ENCODE measurements at regions not wholly inside any gene's neighbourhood (a gene's known extent, or its start where the extent isn't known, plus 50 kb on each side); places are given as distances from the start of the nearest gene placed in this dataset.
"Not testable (repeated sequence)": the region's sequence is repeated elsewhere in the genome, so short reads cannot be mapped to it uniquely, and the experiment has no call there.

- Histone ChIP-seq H4K20me1 (ENCODE audit: insufficient read depth, low read length) (no peaks in the 10 kb centered on the region), H3K27me3 (ENCODE audit: insufficient read depth, low read length) (no peaks in the 10 kb centered on the region), H3K4me1 (ENCODE audit: insufficient read depth, low read length) (no peaks in the 10 kb centered on the region), H3K27ac (ENCODE audit: low read depth, low read length) (no peak overlapping the region), H2AFZ (ENCODE audit: low read length) (no peak overlapping the region), H3K9me3 (ENCODE audit: low read depth, low read length) (no peaks in the 10 kb centered on the region), H3K4me2 (ENCODE audit: insufficient read depth, low read length) (no peak overlapping the region), H3K4me3 (ENCODE audit: insufficient read depth, low read length) (no peak overlapping the region), H3K36me3 (ENCODE audit: insufficient read depth, low read length) (no peaks in the 10 kb centered on the region), H3K79me2 (ENCODE audit: insufficient read depth, low read length) (no peaks in the 10 kb centered on the region)
- DNase-seq (ENCODE audit: insufficient read length, low spot score, missing footprints), result no peak
- TF ChIP-seq CTCF (IDR thresholded peaks at IDR 0.05; ENCODE audit: extremely low read depth, low read depth, low read length), result no peak
Observed at GRCh38 chrX:487836-488235, 101.1 kb upstream of the PPP2R3B start.

GRCh38 chrX:489820-490219, 103.1 kb upstream of the PPP2R3B start:
- TF ChIP-seq CTCF (IDR thresholded peaks at IDR 0.05; ENCODE audit: extremely low read depth, low read depth, low read length), result no peak
- Histone ChIP-seq H3K27me3 (ENCODE audit: insufficient read depth, low read length) (no peaks in the 10 kb centered on the region), H4K20me1 (ENCODE audit: insufficient read depth, low read length) (no peaks in the 10 kb centered on the region), H3K9me3 (ENCODE audit: low read depth, low read length) (no peaks in the 10 kb centered on the region), H2AFZ (ENCODE audit: low read length) (no peak overlapping the region), H3K27ac (ENCODE audit: low read depth, low read length) (no peak overlapping the region), H3K4me1 (ENCODE audit: insufficient read depth, low read length) (no peaks in the 10 kb centered on the region), H3K4me3 (ENCODE audit: insufficient read depth, low read length) (no peak overlapping the region), H3K36me3 (ENCODE audit: insufficient read depth, low read length) (no peaks in the 10 kb centered on the region), H3K79me2 (ENCODE audit: insufficient read depth, low read length) (no peaks in the 10 kb centered on the region), H3K4me2 (ENCODE audit: insufficient read depth, low read length) (no peak overlapping the region)
- no peak for DNase-seq (ENCODE audit: insufficient read length, low spot score, missing footprints)

GRCh38 chrX:497186-498014, 110.7 kb upstream of the PPP2R3B start:
- H3K4me2 ChIP-seq (ENCODE audit: insufficient read depth, low read length), result no peak overlapping the region
- no peaks in the 10 kb centered on the region for H3K4me1 ChIP-seq (ENCODE audit: insufficient read depth, low read length)
- no peaks in the 10 kb centered on the region for H3K36me3 ChIP-seq (ENCODE audit: insufficient read depth, low read length)
- no peak for DNase-seq (ENCODE audit: insufficient read length, low spot score, missing footprints)
- no peaks in the 10 kb centered on the region for H3K9me3 ChIP-seq (ENCODE audit: low read depth, low read length)
- TF ChIP-seq CTCF (IDR thresholded peaks at IDR 0.05; ENCODE audit: extremely low read depth, low read depth, low read length), result no peak
- no peaks in the 10 kb centered on the region for H4K20me1 ChIP-seq (ENCODE audit: insufficient read depth, low read length)
- H3K79me2 ChIP-seq (ENCODE audit: insufficient read depth, low read length), result no peaks in the 10 kb centered on the region
- no peaks in the 10 kb centered on the region for H3K27me3 ChIP-seq (ENCODE audit: insufficient read depth, low read length)
- no peak overlapping the region for H2AFZ ChIP-seq (ENCODE audit: low read length)
- no peak overlapping the region for H3K4me3 ChIP-seq (ENCODE audit: insufficient read depth, low read length)
- no peak overlapping the region for H3K27ac ChIP-seq (ENCODE audit: low read depth, low read length)

GRCh38 chrX:498901-499300, 112.2 kb upstream of the PPP2R3B start:
- not testable (repeated sequence) for DNase-seq (ENCODE audit: insufficient read length, low spot score, missing footprints); H3K36me3 ChIP-seq (ENCODE audit: insufficient read depth, low read length); H3K27ac ChIP-seq (ENCODE audit: low read depth, low read length); H2AFZ ChIP-seq (ENCODE audit: low read length); H3K4me3 ChIP-seq (ENCODE audit: insufficient read depth, low read length); H4K20me1 ChIP-seq (ENCODE audit: insufficient read depth, low read length); H3K4me2 ChIP-seq (ENCODE audit: insufficient read depth, low read length); H3K9me3 ChIP-seq (ENCODE audit: low read depth, low read length); H3K79me2 ChIP-seq (ENCODE audit: insufficient read depth, low read length); H3K4me1 ChIP-seq (ENCODE audit: insufficient read depth, low read length); H3K27me3 ChIP-seq (ENCODE audit: insufficient read depth, low read length)
